ENCODE measurements at regions not wholly inside any gene's neighbourhood (a gene's known extent, or its start where the extent isn't known, plus 50 kb on each side); places are given as distances from the start of the nearest gene placed in this dataset.

DNA sequence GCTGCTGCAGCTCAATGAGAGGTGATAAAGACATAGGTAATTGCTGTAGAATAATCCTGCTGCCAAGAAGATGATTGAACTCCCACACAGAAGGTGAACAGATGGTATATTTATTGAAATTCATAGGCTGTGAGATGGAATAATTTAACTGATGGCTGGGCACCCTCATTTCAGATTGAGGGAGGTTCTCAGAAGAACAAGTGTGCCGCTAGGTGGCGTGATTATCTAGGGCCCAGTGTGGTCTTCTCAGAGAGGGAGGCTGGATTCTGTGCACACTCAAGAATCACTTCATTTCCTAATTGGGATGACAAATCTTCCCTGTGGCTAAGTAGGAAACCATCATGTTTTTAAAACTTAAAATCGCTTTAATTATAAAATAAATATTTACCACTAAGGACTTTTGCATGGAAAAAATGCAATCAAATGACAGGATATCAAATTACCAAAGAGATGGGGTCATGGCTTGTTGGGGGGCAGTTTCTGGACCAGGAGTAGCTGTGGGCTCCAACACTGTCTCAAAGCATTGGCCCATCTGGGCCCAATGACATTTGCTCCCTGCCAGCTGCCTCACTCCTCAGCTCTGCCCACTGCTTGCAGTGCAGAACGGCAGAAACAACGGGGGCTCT lies 132.3 kb downstream of the SNAPC1 start:
- DNase-seq, result peak; percentile 71

- DNase-seq, result no peak
Measured at GRCh38 chr14:61897300-61897699, 135.1 kb downstream of the SNAPC1 start.

DNA sequence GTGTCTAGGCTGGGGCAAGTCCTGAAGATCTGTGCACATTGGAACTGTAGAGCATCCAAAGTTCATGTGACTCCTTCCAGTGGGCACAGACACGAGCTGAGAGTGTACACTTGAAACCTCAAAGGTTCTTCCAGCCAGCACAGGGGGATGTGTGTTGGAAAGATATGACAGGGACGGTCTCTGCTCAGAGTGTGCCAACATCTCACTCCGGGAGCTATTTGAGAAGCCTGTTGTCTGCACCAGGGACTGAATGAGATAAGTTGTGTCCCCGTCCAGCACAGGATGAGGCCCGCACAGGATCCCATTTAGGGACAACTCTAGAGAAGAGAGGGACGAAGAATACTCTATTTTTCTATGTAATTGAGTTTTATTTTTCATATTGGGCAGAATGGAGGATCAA lies 136.3 kb downstream of the SNAPC1 start:
- no peak for DNase-seq

DNA sequence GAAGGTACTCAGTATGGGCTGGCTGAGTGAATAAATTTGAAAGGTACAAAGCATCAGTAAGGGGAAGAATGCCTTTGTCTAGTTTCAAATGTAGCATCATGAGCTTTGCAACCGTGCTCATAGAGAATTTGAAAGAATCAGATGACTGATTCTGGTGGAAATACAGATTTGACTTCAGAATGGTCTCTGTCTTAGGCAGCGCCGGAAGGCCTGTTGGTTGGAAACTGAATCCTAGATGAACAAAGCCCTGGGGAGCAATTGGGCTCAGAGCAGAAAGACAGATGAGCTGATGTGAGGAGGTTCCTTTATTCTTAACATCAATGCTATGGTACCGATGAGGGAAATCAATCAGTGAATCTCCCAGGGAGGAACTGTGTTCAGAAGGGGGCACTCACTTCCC lies 137.3 kb downstream of the SNAPC1 start:
- no peak for DNase-seq

- no peak for DNase-seq
Measured at GRCh38 chr14:61904946-61905345, 142.7 kb downstream of the SNAPC1 start.

- no peak for DNase-seq
Measured at GRCh38 chr14:61911574-61911973, 149.4 kb downstream of the SNAPC1 start.

GRCh38 chr14:61918998-61919397 lies 156.8 kb downstream of the SNAPC1 start:
- DNase-seq, result no peak

- no peak for DNase-seq
Measured at GRCh38 chr14:61923348-61923747, 161.1 kb downstream of the SNAPC1 start.

DNA sequence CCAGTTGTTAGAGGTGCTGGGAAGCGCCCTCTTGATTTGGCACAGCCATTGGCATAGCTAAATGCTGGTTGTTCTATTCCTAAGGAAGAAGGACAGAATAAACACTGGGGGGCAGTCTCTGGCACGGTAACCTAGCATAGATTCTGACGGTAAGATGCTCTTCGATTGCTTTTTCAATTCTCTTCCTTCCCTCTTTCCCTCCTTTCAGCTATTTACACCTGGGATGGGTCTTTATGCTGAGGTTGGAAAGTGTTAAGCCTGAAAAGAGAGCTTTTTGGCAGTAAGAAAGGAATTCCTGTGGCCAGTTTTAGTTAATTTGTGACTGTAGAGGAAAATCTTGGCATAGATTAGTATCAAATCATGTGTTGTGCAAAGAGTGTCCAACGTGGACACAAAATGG lies 162.8 kb downstream of the SNAPC1 start:
- no peak for DNase-seq

DNA sequence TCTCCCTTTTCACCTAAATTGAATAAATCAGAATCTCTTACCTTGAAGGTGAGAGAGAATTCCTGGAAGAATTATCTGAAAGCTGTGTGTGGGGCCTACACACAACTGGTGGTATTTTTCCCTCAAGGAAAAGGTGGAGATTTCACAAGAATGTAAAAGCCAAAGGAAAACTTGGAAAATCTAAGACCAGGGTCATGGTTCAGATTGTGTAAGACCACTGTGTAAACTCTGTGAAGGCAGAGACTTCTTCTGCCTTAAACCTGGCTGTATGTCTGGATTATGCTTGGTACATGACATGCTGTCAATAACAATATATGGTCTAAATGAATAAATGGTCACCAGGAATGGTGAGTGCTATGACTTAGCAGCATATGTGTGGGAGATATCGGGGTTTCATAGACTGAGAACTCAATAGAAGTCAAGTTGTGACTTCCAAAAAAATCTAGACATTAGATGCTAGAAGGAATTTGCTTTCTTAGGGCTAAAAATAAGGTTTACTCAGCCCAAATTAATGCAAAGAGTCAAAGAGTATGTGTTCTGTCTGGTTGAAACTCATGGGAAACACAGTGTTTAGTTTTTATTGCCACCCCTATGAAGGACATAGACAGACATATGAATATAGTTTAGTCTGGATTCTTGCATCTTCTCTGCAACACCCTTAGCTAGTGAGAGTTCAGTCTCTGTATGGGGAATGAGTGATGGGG lies 163.7 kb downstream of the SNAPC1 start:
- DNase-seq, result no peak

DNA sequence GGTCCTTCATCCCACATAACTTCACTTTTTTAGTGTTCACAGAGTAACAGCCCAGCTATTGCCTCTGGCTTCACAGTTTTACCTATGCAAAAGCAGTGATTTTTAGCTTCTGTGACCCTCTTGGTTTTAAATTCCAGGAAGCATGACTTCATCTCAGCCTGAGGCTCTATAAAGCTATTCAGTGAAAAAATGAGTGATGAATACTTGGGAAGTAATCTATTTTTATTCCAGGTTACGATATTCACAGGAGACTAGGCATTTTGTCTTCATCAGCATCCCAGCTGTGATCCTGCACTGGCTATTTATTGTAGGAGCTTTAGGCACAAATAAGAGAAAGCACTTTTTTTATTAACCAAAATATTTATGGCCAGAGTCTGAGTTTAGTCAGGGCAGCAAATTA lies 164.8 kb downstream of the SNAPC1 start:
- no peak for DNase-seq

DNA sequence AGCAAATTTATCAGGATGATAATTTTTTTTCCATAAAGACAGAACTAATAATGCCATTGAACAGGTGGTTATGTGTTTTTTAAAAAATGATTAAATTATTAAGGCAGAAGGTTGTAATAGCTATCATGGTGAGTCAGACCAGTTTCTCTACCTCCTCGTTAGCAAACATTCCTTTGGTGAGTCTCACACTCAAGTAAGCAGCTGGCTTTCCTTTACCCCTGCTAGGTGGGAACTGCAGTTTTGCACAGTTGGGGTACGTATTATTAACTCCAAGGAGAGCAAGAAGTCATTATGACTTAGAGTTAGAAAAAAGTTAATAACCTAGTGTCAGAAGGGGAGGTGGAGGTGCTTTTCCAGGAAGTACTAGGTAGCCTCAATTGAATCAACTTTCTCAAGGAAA lies 165.3 kb downstream of the SNAPC1 start:
- no peak for DNase-seq

- no peak for DNase-seq
Measured at GRCh38 chr14:61928300-61928699, 166.1 kb downstream of the SNAPC1 start.

DNA sequence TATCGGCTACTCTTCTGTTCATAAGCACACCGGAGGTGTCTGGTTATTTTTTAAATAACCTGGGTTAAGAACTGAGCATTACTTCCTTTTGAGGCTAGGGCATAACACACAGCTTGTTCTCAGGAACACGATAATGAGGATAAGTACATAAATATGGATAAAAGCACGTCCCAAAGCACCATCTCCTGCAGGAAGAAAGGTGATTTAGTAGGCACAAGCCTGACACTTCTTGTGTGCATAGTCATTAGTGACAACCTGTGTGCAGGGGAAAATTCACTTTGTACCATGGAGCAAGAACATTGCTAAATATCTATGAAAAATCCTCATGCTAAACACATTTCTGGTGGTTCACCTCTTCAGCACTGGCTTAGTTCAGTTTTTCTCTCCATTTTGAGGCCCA lies 166.5 kb downstream of the SNAPC1 start:
- no peak for DNase-seq

DNA sequence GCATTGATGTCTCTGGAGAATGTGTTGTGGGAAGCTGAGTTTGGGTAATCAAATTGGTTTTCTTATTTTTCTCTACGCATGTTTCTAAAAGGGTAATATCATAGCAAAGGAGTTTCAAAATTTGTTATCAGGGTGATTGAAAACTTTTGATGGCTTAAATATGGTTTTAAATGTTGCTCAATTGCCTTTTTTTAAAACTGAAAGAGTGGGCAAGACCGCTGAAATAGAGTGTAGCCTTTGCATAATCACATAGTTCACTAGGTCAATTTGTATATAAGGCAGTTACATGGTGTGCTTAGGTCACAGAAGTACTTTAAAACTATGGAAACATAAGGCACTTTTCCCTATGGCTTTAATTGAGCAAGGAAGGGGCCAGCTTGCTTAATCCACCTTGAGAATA lies 167.4 kb downstream of the SNAPC1 start:
- DNase-seq, result no peak

DNA sequence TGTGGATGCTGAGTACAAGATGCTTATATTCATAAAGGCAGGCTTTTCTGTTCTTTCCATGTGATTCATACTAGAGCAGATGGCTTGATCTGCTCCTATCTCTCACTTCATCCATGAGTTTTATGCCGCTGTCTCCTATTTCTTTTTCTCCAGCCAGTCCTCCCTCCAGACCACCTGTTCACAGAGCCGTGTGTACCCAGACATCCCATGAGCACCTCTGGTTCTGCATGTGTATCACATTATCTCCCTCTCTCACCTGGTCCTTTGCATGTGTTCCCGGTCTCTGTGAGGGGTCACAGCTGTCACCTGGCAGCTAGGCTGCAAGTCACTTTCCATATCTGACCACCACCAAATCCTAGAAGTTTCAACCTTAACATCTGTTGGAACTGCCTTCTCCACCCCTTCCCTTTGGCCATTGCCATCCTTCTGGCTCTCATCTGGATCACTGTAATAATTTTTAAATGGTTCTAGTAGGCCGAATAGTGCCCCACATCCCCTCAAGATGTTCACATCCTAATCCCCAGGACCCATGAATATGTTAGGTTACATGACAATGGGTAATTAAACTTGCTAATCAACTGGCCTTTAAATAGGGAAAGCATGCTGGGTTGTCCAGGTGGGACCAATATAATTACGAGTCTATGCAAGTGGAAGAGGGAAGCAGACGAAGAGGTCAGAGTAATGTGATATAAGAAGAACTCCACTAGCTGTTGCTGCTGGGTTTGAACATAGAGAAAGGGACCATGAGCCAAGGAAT lies 168.1 kb downstream of the SNAPC1 start:
- DNase-seq, result no peak

GRCh38 chr14:61932974-61933373 lies 170.8 kb downstream of the SNAPC1 start:
- no peak for DNase-seq

- DNase-seq, result no peak
Measured at GRCh38 chr14:61934385-61934784, 172.2 kb downstream of the SNAPC1 start.

GRCh38 chr14:61939776-61940175 lies 177.6 kb downstream of the SNAPC1 start:
- DNase-seq, result no peak

GRCh38 chr14:61940666-61941420 lies 178.6 kb downstream of the SNAPC1 start:
- DNase-seq, result no peak

DNA sequence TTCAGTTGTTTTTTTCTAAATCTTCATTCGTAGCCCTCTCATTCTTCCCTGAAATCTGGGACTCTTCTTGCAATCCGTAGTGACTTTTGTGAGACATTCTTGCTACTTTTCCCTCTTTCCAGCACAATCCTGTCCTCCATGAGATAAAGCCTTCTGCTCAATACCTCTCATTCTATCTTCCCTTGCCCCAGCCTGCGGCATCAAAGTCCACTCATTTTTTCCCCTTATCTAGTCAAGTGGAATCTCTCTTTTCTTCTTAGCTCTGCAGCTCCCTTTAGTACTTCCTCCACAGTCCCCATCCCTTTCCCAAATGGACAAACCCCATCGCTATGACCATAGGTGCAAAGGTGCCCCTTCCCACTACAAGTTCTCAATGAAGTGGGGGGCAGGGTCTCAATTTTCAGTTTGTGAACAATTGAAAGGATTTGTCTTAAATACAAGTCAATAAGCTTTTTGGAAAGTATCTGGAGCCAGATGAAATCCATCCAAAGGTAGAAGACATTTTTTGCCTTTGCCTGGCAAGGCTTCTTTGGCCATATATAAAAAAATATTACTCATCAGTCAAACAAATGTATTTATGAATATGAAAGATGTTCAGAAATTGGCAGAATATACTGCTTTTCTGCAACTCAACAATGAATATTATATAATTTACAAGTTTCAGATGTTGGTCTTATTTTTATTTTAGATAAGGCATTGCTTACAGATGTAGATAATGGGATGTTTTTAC lies 179.4 kb downstream of the SNAPC1 start:
- DNase-seq, result no peak

DNA sequence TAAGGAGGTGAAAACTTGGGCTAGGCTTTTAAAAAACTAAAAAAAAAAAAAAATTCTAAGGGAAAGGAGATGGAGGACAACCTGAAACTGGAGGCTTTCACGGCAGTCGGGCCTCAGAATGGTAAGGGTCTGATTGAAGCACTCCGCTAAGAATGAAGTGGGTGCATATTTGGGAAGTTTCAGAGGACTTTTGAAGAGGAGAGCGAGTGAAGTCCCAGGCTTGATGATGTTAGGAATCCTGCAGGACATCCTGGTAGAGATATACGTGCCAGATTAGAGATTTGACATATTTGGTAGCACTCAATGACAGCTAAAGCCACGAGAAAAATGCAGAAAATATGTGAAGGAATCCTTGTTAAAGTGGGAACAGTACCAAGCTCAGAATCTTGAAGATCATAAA lies 186.2 kb downstream of the SNAPC1 start:
- DNase-seq, result no peak

GRCh38 chr14:61950340-61950739 lies 188.1 kb downstream of the SNAPC1 start:
- no peak for DNase-seq
